ENCODE measurements at regions not wholly inside any gene's neighbourhood (a gene's known extent, or its start where the extent isn't known, plus 50 kb on each side); places are given as distances from the start of the nearest gene placed in this dataset.

GRCh38 chr2:2904721-2905350, 472.8 kb downstream of the EIPR1 start:
- Mint-ChIP-seq H3K36me3 (ENCODE audit: low read depth) (no peaks in the 10 kb centered on the region), H3K27ac (ENCODE audit: unreplicated experiment) (no peak overlapping the region), H3K4me3 (no peak overlapping the region), H3K4me1 (peaks cover 21% of the 10 kb centered on the region), H3K27me3 (ENCODE audit: low read depth) (no peaks in the 10 kb centered on the region), H3K9me3 (no peaks in the 10 kb centered on the region)
- TF ChIP-seq CTCF (conservative IDR thresholded peaks at IDR 0.05), result no peak
- DNase-seq (ENCODE audit: low read depth, low spot score), result no peak

GRCh38 chr2:2902547-2903281, 474.9 kb downstream of the EIPR1 start:
- no peak for DNase-seq (ENCODE audit: low read depth, low spot score)
- no peak overlapping the region for H3K27ac Mint-ChIP-seq (ENCODE audit: unreplicated experiment)
- no peak for TF ChIP-seq CTCF (conservative IDR thresholded peaks at IDR 0.05)
- peaks cover 25% of the 10 kb centered on the region for H3K4me1 Mint-ChIP-seq
- no peaks in the 10 kb centered on the region for H3K36me3 Mint-ChIP-seq (ENCODE audit: low read depth)
- no peaks in the 10 kb centered on the region for H3K9me3 Mint-ChIP-seq
- no peaks in the 10 kb centered on the region for H3K27me3 Mint-ChIP-seq (ENCODE audit: low read depth)
- no peak overlapping the region for H3K4me3 Mint-ChIP-seq

- Mint-ChIP-seq H3K4me1 (peaks cover 27% of the 10 kb centered on the region), H3K27me3 (ENCODE audit: low read depth) (no peaks in the 10 kb centered on the region), H3K36me3 (ENCODE audit: low read depth) (no peaks in the 10 kb centered on the region), H3K9me3 (no peaks in the 10 kb centered on the region), H3K27ac (ENCODE audit: unreplicated experiment) (no peak overlapping the region), H3K4me3 (no peak overlapping the region)
- no peak for DNase-seq (ENCODE audit: low read depth, low spot score)
- TF ChIP-seq CTCF (conservative IDR thresholded peaks at IDR 0.05), result no peak
Measured at GRCh38 chr2:2901384-2902345, 476.0 kb downstream of the EIPR1 start.

- Mint-ChIP-seq H3K9me3 (no peaks in the 10 kb centered on the region), H3K4me1 (peaks cover 30% of the 10 kb centered on the region), H3K36me3 (ENCODE audit: low read depth) (no peaks in the 10 kb centered on the region), H3K4me3 (no peak overlapping the region), H3K27me3 (ENCODE audit: low read depth) (no peaks in the 10 kb centered on the region), H3K27ac (ENCODE audit: unreplicated experiment) (no peak overlapping the region)
- TF ChIP-seq CTCF (conservative IDR thresholded peaks at IDR 0.05), result no peak
- no peak for DNase-seq (ENCODE audit: low read depth, low spot score)
Measured at GRCh38 chr2:2899826-2900225, 477.8 kb downstream of the EIPR1 start.

GRCh38 chr2:2898744-2899143, 478.9 kb downstream of the EIPR1 start:
- Mint-ChIP-seq H3K9me3 (no peaks in the 10 kb centered on the region), H3K36me3 (ENCODE audit: low read depth) (no peaks in the 10 kb centered on the region), H3K4me3 (no peak overlapping the region), H3K4me1 (peaks cover 30% of the 10 kb centered on the region), H3K27me3 (ENCODE audit: low read depth) (no peaks in the 10 kb centered on the region), H3K27ac (ENCODE audit: unreplicated experiment) (no peak overlapping the region)
- no peak for TF ChIP-seq CTCF (conservative IDR thresholded peaks at IDR 0.05)
- no peak for DNase-seq (ENCODE audit: low read depth, low spot score)
